Stomach (tissue), 8 donors: ENCODE measurements at regions not wholly inside any gene's neighbourhood (a gene's known extent, or its start where the extent isn't known, plus 50 kb on each side); places are given as distances from the start of the nearest gene placed in this dataset.
A peak's percentile ranks its signal among the peaks of the same experiment; 100 is the strongest.

Experiments used
- DNase-seq, 2 donors: peaks; one replicate each; pipeline versions ENCODE4 v3.0.0 to v3.0.0-alpha.2; 2013 to 2019
- H3K27ac ChIP-seq, 5 donors: fragments of 200-600 bp in 4 of 5; sonication (generic) in 4 of 5; one replicate each; pipeline ENCODE4 v1.5.1; 2013 to 2019; ENCODE audit warnings: mild to moderate bottlenecking in 1 of 5, moderate library complexity in 1 of 5
- H3K27me3 ChIP-seq, 3 donors: fragments of 200-600 bp; sonication (generic); one replicate each; pipeline ENCODE4 v1.5.1; 2017 to 2019; ENCODE audit warnings: mixed run types in 1 of 3
- H3K36me3 ChIP-seq, 4 donors: fragments of 200-600 bp; sonication (generic); 1 replicate in 3 of 4; 2 replicates in 1 of 4; pipeline ENCODE4 v1.5.1; 2016 to 2019
- H3K4me1 ChIP-seq, 4 donors: fragments of 200-600 bp; sonication (generic); one replicate each; pipeline ENCODE4 v1.5.1; 2016 to 2019
- H3K4me3 ChIP-seq, 4 donors: fragments of 200-600 bp; sonication (generic) in 3 of 4; one replicate each; pipeline ENCODE4 v1.5.1; 2016 to 2019; ENCODE audit warnings: mild to moderate bottlenecking in 1 of 4
- H3K9me3 ChIP-seq, 4 donors: fragments of 200-600 bp; sonication (generic); one replicate each; pipeline ENCODE4 v1.5.1; 2016 to 2019
- CTCF ChIP-seq, 7 experiments: fragments of 450-650 bp in 4 of 7; fragments of 200-600 bp in 3 of 7; sonication (generic) in 3 of 7; IDR thresholded peaks; one replicate each; pipeline ENCODE4 v1.5.1; 2016 to 2019; ENCODE audit warnings: antibody characterized with exemption in 7 of 7, control low read depth in 2 of 7, mild to moderate bottlenecking in 1 of 7
- EP300 ChIP-seq: sonication (generic); formaldehyde crosslinking; IDR thresholded peaks from one replicate; pipeline ENCODE4 v1.6.1; 2017; ENCODE audit warnings: antibody characterized with exemption
- POLR2A ChIP-seq, 4 donors: fragments of 450-650 bp; IDR thresholded peaks; one replicate each; pipeline ENCODE4 v1.6.1; 2016; ENCODE audit warnings: antibody characterized with exemption in 4 of 4, control low read depth in 2 of 4, mild to moderate bottlenecking in 1 of 4, moderate library complexity in 1 of 4
- POLR2AphosphoS5 ChIP-seq, 3 donors: sonication (generic); formaldehyde crosslinking; IDR thresholded peaks; one replicate each; pipeline ENCODE4 v1.6.1; 2016; ENCODE audit warnings: antibody characterized with exemption in 3 of 3
- WGBS, 5 donors: extraction: QIAGEN DNeasy Blood & Tissue Kit in 3 of 5; methylation state at CpG; one replicate each; pipeline versions ENCODE4 v1.1.5 to v1.1.7; 2013 to 2018; 5-methylcytosine and 5-hydroxymethylcytosine counted together
- intact Hi-C: fragments of 100-400 bp; cut with DNase I; formaldehyde crosslinking; loops from one replicate; pipeline ENCODE4 v1.15.1; 2023; ENCODE audit warnings: low total_unique reads
- donor health status: healthy with polysubstance abuse.
- donor health status: Bipolar disorder and iron deficiency.
- donor health status: healthy.

- Histone ChIP-seq H3K4me3 (peak overlapping the region; percentile 3 to 34 (median 26)), H3K27ac (peak overlapping the region; percentile 85 to 97 (median 93)), H3K27me3 (no peaks in the 10 kb centered on the region), H3K4me1 (peaks cover 21 to 48% (median 36%) of the 10 kb centered on the region in 4 donors), H3K36me3 (no peaks in the 10 kb centered on the region), H3K9me3 (no peaks in the 10 kb centered on the region)
- intact Hi-C loops: no loop called here
- DNase-seq: no peak
- TF ChIP-seq POLR2AphosphoS5 (IDR thresholded peaks at IDR 0.05) (no peak), CTCF (IDR thresholded peaks at IDR 0.05) (no peak), POLR2A (IDR thresholded peaks at IDR 0.05) (no peak), EP300 (no peak)
- WGBS, 5 donors: 2 to 6% (median 4%) methylated on average over 3 of the region's 3 CpGs
Measured at GRCh38 chr15:92831336-92831654, 68.8 kb upstream of the CHD2 start.

GRCh38 chr15:92831655-92832328, 68.3 kb upstream of the CHD2 start:
- Histone ChIP-seq H3K9me3 (no peaks in the 10 kb centered on the region), H3K4me1 (peaks cover 21 to 48% (median 36%) of the 10 kb centered on the region in 4 donors), H3K4me3 (peak overlapping the region; percentile 3 to 34 (median 26)), H3K27ac (peak overlapping the region; percentile 85 to 97 (median 93)), H3K27me3 (no peaks in the 10 kb centered on the region), H3K36me3 (no peaks in the 10 kb centered on the region)
- intact Hi-C loops: no loop called here
- DNase-seq: peak; percentile 90 to 97
- TF ChIP-seq EP300 (no peak), POLR2AphosphoS5 (IDR thresholded peaks at IDR 0.05) (peak; percentile 79 to 95 (median 93)), CTCF (IDR thresholded peaks at IDR 0.05) (no peak), POLR2A (IDR thresholded peaks at IDR 0.05) (peak in 2 of 4 donors; percentile 71 to 82)
- WGBS, 5 donors: 0 to 1% (median 0%) methylated on average over 4 to 10 of the region's 10 CpGs

- Histone ChIP-seq H3K4me1 (peaks cover 21 to 48% (median 36%) of the 10 kb centered on the region in 4 donors), H3K36me3 (no peaks in the 10 kb centered on the region), H3K9me3 (no peaks in the 10 kb centered on the region), H3K27me3 (no peaks in the 10 kb centered on the region), H3K27ac (peak overlapping the region; percentile 31 to 97 (median 87)), H3K4me3 (no peak overlapping the region)
- TF ChIP-seq POLR2A (IDR thresholded peaks at IDR 0.05) (no peak), EP300 (no peak), POLR2AphosphoS5 (IDR thresholded peaks at IDR 0.05) (no peak), CTCF (IDR thresholded peaks at IDR 0.05) (no peak)
- intact Hi-C loops: no loop called here
- DNase-seq: peak in 1 of 2 donors; percentile 28
- 67 to 86% (median 81%) methylated on average over 4 of the region's 4 CpGs for WGBS, 5 donors
Measured at GRCh38 chr15:92833106-92833433, 67.1 kb upstream of the CHD2 start.

GRCh38 chr15:92833493-92834271, 66.4 kb upstream of the CHD2 start:
- TF ChIP-seq POLR2AphosphoS5 (IDR thresholded peaks at IDR 0.05) (no peak), EP300 (no peak), POLR2A (IDR thresholded peaks at IDR 0.05) (no peak), CTCF (IDR thresholded peaks at IDR 0.05) (no peak)
- Histone ChIP-seq H3K4me3 (no peak overlapping the region), H3K36me3 (no peaks in the 10 kb centered on the region), H3K4me1 (peaks cover 21 to 48% (median 36%) of the 10 kb centered on the region in 4 donors), H3K9me3 (no peaks in the 10 kb centered on the region), H3K27ac (peak overlapping the region; percentile 54 to 97 (median 87)), H3K27me3 (no peaks in the 10 kb centered on the region)
- intact Hi-C loops: no loop called here
- 87 to 91% (median 88%) methylated on average over 5 of the region's 5 CpGs for WGBS, 5 donors
- DNase-seq: no peak
